Gastrocnemius medialis (tissue), 4 donors: ENCODE measurements at regions not wholly inside any gene's neighbourhood (a gene's known extent, or its start where the extent isn't known, plus 50 kb on each side); places are given as distances from the start of the nearest gene placed in this dataset.

Experiments
- CTCF ChIP-seq, 5 experiments: fragments of 450-650 bp in 3 of 5; fragments of 200-600 bp in 2 of 5; sonication (generic) in 2 of 5; IDR thresholded peaks in 4 of 5; conservative IDR thresholded peaks in 1 of 5; 1 replicate in 4 of 5; 2 replicates in 1 of 5; pipeline ENCODE4 v1.5.1; 2016 to 2019; ENCODE audit warnings: antibody characterized with exemption in 5 of 5, mild to moderate bottlenecking in 3 of 5, moderate library complexity in 3 of 5
- POLR2A ChIP-seq, 2 donors: fragments of 450-650 bp; IDR thresholded peaks; one replicate each; pipeline ENCODE4 v1.6.1; 2017; ENCODE audit warnings: antibody characterized with exemption in 2 of 2, mild to moderate bottlenecking in 2 of 2, moderate library complexity in 2 of 2

GRCh38 chr2:30358351-30358750, 88.7 kb upstream of the LCLAT1 start:
- TF ChIP-seq CTCF (IDR thresholded peaks at IDR 0.05 in 4 of 5, conservative IDR thresholded peaks at IDR 0.05 in 1 of 5) (no peak), POLR2A (IDR thresholded peaks at IDR 0.05) (no peak)
